Transverse colon (tissue), 4 donors: ENCODE measurements at regions not wholly inside any gene's neighbourhood (a gene's known extent, or its start where the extent isn't known, plus 50 kb on each side); places are given as distances from the start of the nearest gene placed in this dataset.

Source experiments
- DNase-seq: peaks from one replicate; pipeline ENCODE4 v3.0.0-alpha.2; 2019
- H3K27ac ChIP-seq, 4 donors: fragments of 200-600 bp; sonication (generic); 2 replicates each; pipeline ENCODE4 v1.5.1; 2016 to 2018; ENCODE audit warnings: inconsistent platforms in 4 of 4
- H3K27me3 ChIP-seq: fragments of 200-600 bp; sonication (generic); 2 replicates; pipeline ENCODE4 v1.5.1; 2017; ENCODE audit warnings: inconsistent platforms
- H3K36me3 ChIP-seq, 4 donors: fragments of 200-600 bp; sonication (generic); 2 replicates each; pipeline ENCODE4 v1.5.1; 2017 to 2019; ENCODE audit warnings: inconsistent platforms in 4 of 4
- H3K4me1 ChIP-seq, 4 donors: fragments of 200-600 bp; sonication (generic); 2 replicates each; pipeline ENCODE4 v1.5.1; 2017 to 2020; ENCODE audit warnings: inconsistent platforms in 4 of 4
- H3K4me3 ChIP-seq, 4 donors: fragments of 200-600 bp; sonication (generic); 1 replicate in 1 of 4; 2 replicates in 3 of 4; pipeline versions ENCODE4 v1.5.1 to v1.6.1; 2017 to 2019; ENCODE audit warnings: inconsistent platforms in 4 of 4
- H3K9me3 ChIP-seq, 2 donors: fragments of 200-600 bp; sonication (generic); 2 replicates each; pipeline ENCODE4 v1.5.1; 2017 to 2019; ENCODE audit warnings: inconsistent platforms in 2 of 2
- EP300 ChIP-seq: sonication (generic); formaldehyde crosslinking; IDR thresholded peaks from one replicate; pipeline ENCODE4 v1.6.1; 2017; ENCODE audit warnings: antibody characterized with exemption, low read depth
- POLR2A ChIP-seq: fragments of 450-650 bp; IDR thresholded peaks from one replicate; pipeline ENCODE4 v1.6.1; 2016; ENCODE audit warnings: antibody characterized with exemption, mild to moderate bottlenecking, moderate library complexity
- POLR2AphosphoS5 ChIP-seq, 3 donors: sonication (generic); formaldehyde crosslinking; IDR thresholded peaks; one replicate each; pipeline ENCODE4 v1.6.1; 2016; ENCODE audit warnings: antibody characterized with exemption in 3 of 3
- WGBS, 2 donors: methylation state at CpG; one replicate each; pipeline ENCODE4 v1.1.5; 2018; ENCODE audit warnings: low coverage in 1 of 2; 5-methylcytosine and 5-hydroxymethylcytosine counted together
- in situ Hi-C, 4 donors: fragments of 200-750 bp; cut with MboI; loops; one replicate each; pipeline versions ENCODE4 v1.15.0 to v1.15.1; 2017; ENCODE audit warnings: low sequenced_read_pairs in 3 of 4, low pct_ligation_motif_present in 1 of 4, low pct_unique_long_range_greater_than_20kb in 1 of 4
- intact Hi-C: fragments of 100-400 bp; cut with DNase I; formaldehyde crosslinking; loops from one replicate; pipeline ENCODE4 v1.15.1; 2023; ENCODE audit warnings: low total_unique reads
- TF ChIP-seq, protein P1 (sequence below), 5 experiments: fragments of 200-600 bp in 3 of 5; fragments of 450-650 bp in 2 of 5; sonication (generic) in 3 of 5; IDR thresholded peaks; 1 replicate in 2 of 5; 2 replicates in 3 of 5; pipeline ENCODE4 v1.5.1; 2016 to 2017; ENCODE audit warnings: antibody characterized with exemption in 5 of 5, inconsistent platforms in 3 of 5, mild to moderate bottlenecking in 2 of 5, moderate library complexity in 1 of 5

DNA sequence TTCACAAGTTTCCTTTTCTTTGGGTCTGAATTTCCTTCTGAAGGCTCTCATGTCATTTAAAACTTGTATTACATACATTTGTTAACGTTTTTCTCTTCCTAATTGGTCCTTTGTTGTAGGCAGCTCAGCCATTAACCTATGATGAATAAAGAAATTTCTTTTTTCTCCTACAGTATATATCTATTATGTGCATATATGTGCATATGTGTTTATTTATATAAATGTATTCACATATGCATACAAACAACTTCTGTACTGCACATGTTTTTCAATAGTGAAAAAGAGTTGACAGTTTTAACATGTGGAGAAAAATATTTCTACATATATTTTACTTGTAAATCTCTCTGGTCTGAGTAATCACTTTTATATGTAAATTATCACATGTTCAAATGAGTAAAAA lies 1674.9 kb upstream of the PCDH20 start:
- in situ Hi-C loops, result no loop called here
- no peaks in the 10 kb centered on the region for H3K36me3 ChIP-seq
- H3K27me3 ChIP-seq, result no peaks in the 10 kb centered on the region
- H3K9me3 ChIP-seq, result no peaks in the 10 kb centered on the region
- no peak for DNase-seq
- no peak overlapping the region for H3K27ac ChIP-seq
- 21 to 56% methylated on average over 1 of the region's 1 CpG for WGBS, 2 donors
- TF ChIP-seq POLR2AphosphoS5 (IDR thresholded peaks at IDR 0.05) (no peak), EP300 (no peak)
- TF ChIP-seq, protein P1, sequence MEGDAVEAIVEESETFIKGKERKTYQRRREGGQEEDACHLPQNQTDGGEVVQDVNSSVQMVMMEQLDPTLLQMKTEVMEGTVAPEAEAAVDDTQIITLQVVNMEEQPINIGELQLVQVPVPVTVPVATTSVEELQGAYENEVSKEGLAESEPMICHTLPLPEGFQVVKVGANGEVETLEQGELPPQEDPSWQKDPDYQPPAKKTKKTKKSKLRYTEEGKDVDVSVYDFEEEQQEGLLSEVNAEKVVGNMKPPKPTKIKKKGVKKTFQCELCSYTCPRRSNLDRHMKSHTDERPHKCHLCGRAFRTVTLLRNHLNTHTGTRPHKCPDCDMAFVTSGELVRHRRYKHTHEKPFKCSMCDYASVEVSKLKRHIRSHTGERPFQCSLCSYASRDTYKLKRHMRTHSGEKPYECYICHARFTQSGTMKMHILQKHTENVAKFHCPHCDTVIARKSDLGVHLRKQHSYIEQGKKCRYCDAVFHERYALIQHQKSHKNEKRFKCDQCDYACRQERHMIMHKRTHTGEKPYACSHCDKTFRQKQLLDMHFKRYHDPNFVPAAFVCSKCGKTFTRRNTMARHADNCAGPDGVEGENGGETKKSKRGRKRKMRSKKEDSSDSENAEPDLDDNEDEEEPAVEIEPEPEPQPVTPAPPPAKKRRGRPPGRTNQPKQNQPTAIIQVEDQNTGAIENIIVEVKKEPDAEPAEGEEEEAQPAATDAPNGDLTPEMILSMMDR (IDR thresholded peaks at IDR 0.05), result no peak
- H3K4me3 ChIP-seq, result no peak overlapping the region
- no peaks in the 10 kb centered on the region for H3K4me1 ChIP-seq
- intact Hi-C loops, result loop anchor here (2.0 kb wide), 1 partner anchor 38 kb away; no protein-coding TSS in a partner anchor

DNA sequence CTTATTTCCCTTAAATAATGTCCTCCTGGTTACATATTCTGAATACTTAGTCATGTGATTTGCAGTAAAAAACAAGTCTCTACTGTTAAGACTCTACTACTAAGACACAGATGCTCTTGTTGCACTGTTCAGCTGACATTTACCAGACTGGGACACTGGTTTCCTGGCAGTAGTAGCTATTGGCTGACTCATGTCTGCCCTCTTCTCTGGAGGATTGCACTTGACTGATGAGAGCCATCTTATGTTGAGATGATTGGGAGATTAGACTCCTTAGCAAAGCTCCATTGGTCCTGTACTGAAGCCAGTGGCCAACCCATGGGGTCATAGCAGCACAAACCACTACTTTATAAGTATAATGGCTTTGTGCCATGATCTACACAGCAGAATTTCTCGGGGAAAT lies 1672.6 kb upstream of the PCDH20 start:
- Histone ChIP-seq H3K9me3 (no peaks in the 10 kb centered on the region), H3K27me3 (no peaks in the 10 kb centered on the region), H3K4me3 (no peak overlapping the region), H3K4me1 (no peaks in the 10 kb centered on the region), H3K27ac (no peak overlapping the region), H3K36me3 (no peaks in the 10 kb centered on the region)
- WGBS, 2 donors, result 60 to 67% methylated on average over 1 of the region's 1 CpG
- intact Hi-C loops (no loop called here), in situ Hi-C loops (no loop called here)
- DNase-seq, result no peak
- TF ChIP-seq, protein P1 (IDR thresholded peaks at IDR 0.05), result no peak
- no peak for TF ChIP-seq POLR2AphosphoS5 (IDR thresholded peaks at IDR 0.05)
- no peak for TF ChIP-seq EP300
- no peak for TF ChIP-seq POLR2A

- no peak for DNase-seq
- in situ Hi-C loops, result no loop called here
- TF ChIP-seq POLR2AphosphoS5 (IDR thresholded peaks at IDR 0.05) (no peak), POLR2A (no peak), EP300 (no peak)
- TF ChIP-seq, protein P1 (IDR thresholded peaks at IDR 0.05), result no peak
- no peaks in the 10 kb centered on the region for H3K36me3 ChIP-seq
- intact Hi-C loops, result no loop called here
- no peak overlapping the region for H3K27ac ChIP-seq
- no peak overlapping the region for H3K4me3 ChIP-seq
- H3K9me3 ChIP-seq, result peaks cover 4% of the 10 kb centered on the region in 2 donors
- no peaks in the 10 kb centered on the region for H3K27me3 ChIP-seq
- no peaks in the 10 kb centered on the region for H3K4me1 ChIP-seq
- WGBS, 2 donors, result 73 to 92% methylated on average over 2 to 5 of the region's 5 CpGs
Observed at GRCh38 chr13:63086286-63086685, 1670.6 kb upstream of the PCDH20 start.

DNA sequence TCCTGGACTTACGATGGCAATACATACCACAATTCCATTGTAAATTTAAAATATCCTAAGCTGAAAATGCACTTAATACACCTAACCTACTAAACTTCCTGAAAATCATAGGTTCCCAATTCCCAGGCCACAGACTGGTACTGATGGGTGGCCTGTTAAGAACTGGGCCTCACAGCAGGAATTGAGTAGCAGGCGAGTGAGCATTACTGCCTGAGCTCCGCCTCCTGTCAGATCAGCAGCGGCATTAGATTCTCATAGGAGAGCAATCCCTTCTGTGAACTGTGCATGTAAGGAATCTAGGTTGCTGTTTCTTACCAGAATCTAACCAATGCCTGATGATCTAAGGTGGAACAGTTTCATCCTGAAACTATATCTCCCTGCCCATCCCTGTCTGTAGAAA lies 1670.2 kb upstream of the PCDH20 start:
- Histone ChIP-seq H3K4me1 (no peaks in the 10 kb centered on the region), H3K27me3 (no peaks in the 10 kb centered on the region), H3K36me3 (no peaks in the 10 kb centered on the region), H3K9me3 (peaks cover 4% of the 10 kb centered on the region in 2 donors), H3K4me3 (no peak overlapping the region), H3K27ac (no peak overlapping the region)
- in situ Hi-C loops, result no loop called here
- TF ChIP-seq EP300, result no peak
- TF ChIP-seq POLR2A, result no peak
- TF ChIP-seq POLR2AphosphoS5 (IDR thresholded peaks at IDR 0.05), result no peak
- TF ChIP-seq, protein P1 (IDR thresholded peaks at IDR 0.05), result no peak
- intact Hi-C loops, result no loop called here
- 81 to 86% methylated on average over 1 to 4 of the region's 4 CpGs for WGBS, 2 donors
- DNase-seq, result no peak
